ENCODE measurements at regions not wholly inside any gene's neighbourhood (a gene's known extent, or its start where the extent isn't known, plus 50 kb on each side); places are given as distances from the start of the nearest gene placed in this dataset.

GRCh38 chr14:96686126-96686525 is 111.1 kb upstream of the VRK1 start:
- no peak overlapping the region for H3K4me2 ChIP-seq (ENCODE audit: low read depth, low read length, poor library complexity, severe bottlenecking)
- H3K9ac ChIP-seq (ENCODE audit: low read depth, low read length, poor library complexity, severe bottlenecking): no peak overlapping the region
- no peaks in the 10 kb centered on the region for H3K4me1 ChIP-seq (ENCODE audit: insufficient read depth, low read length, poor library complexity, severe bottlenecking)
- no peaks in the 10 kb centered on the region for H3K27me3 ChIP-seq (ENCODE audit: insufficient read depth, low read length, poor library complexity, severe bottlenecking)
- H3K9me2 ChIP-seq (replicated peaks; ENCODE audit: low read depth, low read length): no peaks in the 10 kb centered on the region
- H3K4me3 ChIP-seq (ENCODE audit: low read length, poor library complexity, severe bottlenecking): no peak overlapping the region
- H3K36me3 ChIP-seq (ENCODE audit: insufficient read depth, low read length): no peaks in the 10 kb centered on the region
- no peaks in the 10 kb centered on the region for H4K20me1 ChIP-seq (ENCODE audit: insufficient read depth, low read length, poor library complexity, severe bottlenecking)
- TF ChIP-seq EZH2phosphoT487 (IDR thresholded peaks at IDR 0.05; ENCODE audit: borderline replicate concordance): no peak
- TF ChIP-seq, protein P1, sequence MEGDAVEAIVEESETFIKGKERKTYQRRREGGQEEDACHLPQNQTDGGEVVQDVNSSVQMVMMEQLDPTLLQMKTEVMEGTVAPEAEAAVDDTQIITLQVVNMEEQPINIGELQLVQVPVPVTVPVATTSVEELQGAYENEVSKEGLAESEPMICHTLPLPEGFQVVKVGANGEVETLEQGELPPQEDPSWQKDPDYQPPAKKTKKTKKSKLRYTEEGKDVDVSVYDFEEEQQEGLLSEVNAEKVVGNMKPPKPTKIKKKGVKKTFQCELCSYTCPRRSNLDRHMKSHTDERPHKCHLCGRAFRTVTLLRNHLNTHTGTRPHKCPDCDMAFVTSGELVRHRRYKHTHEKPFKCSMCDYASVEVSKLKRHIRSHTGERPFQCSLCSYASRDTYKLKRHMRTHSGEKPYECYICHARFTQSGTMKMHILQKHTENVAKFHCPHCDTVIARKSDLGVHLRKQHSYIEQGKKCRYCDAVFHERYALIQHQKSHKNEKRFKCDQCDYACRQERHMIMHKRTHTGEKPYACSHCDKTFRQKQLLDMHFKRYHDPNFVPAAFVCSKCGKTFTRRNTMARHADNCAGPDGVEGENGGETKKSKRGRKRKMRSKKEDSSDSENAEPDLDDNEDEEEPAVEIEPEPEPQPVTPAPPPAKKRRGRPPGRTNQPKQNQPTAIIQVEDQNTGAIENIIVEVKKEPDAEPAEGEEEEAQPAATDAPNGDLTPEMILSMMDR (conservative IDR thresholded peaks at IDR 0.05; ENCODE audit: low read length): no peak
- H3K79me2 ChIP-seq (ENCODE audit: insufficient read depth, low read length): no peaks in the 10 kb centered on the region
- no peaks in the 10 kb centered on the region for H3F3A ChIP-seq (ENCODE audit: low read depth)
- H3K9me3 ChIP-seq (ENCODE audit: insufficient read depth, low read depth, low read length): no peaks in the 10 kb centered on the region
- no peak overlapping the region for H2AFZ ChIP-seq (ENCODE audit: low read length)

DNA sequence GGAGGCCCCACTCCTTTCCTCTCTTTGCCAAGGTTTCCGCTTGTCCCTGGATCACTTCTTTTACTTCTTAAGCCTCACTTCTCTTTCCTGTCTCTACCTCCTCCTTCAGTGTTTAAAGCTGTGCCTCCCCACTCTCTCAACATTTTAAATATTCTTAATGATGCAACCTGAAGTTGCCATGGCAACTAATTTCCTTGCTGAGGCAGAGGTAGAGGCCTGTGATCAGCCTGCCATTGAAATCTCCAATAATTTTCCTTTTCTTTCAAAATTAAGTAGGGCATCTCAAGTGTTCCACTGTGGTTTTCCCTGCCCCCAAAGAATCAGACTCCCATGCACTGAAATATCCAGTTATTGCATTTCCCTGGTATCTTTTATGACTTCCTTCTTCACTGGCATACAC is 108.6 kb upstream of the VRK1 start:
- Histone ChIP-seq H3K9me2 (replicated peaks; ENCODE audit: low read depth, low read length) (no peaks in the 10 kb centered on the region), H2AFZ (ENCODE audit: low read length) (no peak overlapping the region), H3K79me2 (ENCODE audit: insufficient read depth, low read length) (no peaks in the 10 kb centered on the region), H3K4me3 (ENCODE audit: low read length, poor library complexity, severe bottlenecking) (no peak overlapping the region), H4K20me1 (ENCODE audit: insufficient read depth, low read length, poor library complexity, severe bottlenecking) (no peaks in the 10 kb centered on the region), H3K9me3 (ENCODE audit: insufficient read depth, low read depth, low read length) (no peaks in the 10 kb centered on the region), H3K36me3 (ENCODE audit: insufficient read depth, low read length) (no peaks in the 10 kb centered on the region), H3K4me1 (ENCODE audit: insufficient read depth, low read length, poor library complexity, severe bottlenecking) (no peaks in the 10 kb centered on the region), H3F3A (ENCODE audit: low read depth) (no peaks in the 10 kb centered on the region), H3K4me2 (ENCODE audit: low read depth, low read length, poor library complexity, severe bottlenecking) (no peak overlapping the region), H3K27me3 (ENCODE audit: insufficient read depth, low read length, poor library complexity, severe bottlenecking) (no peaks in the 10 kb centered on the region), H3K9ac (ENCODE audit: low read depth, low read length, poor library complexity, severe bottlenecking) (no peak overlapping the region)
- TF ChIP-seq, protein P1 (conservative IDR thresholded peaks at IDR 0.05; ENCODE audit: low read length): no peak
- TF ChIP-seq EZH2phosphoT487 (IDR thresholded peaks at IDR 0.05; ENCODE audit: borderline replicate concordance): no peak

DNA sequence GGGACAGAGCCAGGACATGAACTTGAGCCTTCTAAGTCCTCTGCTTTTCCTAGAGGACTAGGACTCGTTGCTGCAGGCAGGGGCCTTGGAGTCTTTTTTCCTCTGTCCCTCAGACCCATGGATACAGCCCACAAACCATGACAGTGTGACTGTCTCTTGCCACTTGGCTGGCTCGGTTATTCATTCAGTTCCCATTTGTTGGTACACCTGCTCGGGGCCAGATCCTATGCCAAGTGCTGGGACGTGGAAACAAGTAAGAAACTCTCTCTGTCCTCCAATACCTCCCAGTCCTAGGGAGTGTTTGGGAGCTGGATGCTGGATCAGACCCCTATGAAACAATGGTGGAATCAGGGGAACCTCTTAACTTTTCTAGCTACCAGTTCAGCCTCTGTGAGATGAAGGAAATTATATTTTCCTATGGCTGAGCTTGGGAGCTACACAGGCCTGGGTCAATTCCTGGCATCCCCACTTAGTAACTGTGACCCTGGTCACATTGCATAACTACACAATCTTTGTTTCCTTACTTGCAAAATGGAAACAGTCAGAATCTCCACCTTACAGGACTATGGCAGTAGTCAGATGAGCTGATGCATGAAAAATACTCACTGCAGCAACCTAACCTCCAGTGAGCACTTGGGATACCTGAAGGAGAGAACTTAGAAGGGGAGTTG is 106.3 kb upstream of the VRK1 start:
- no peak overlapping the region for H3K4me3 ChIP-seq (ENCODE audit: low read length, poor library complexity, severe bottlenecking)

More for the DNA sequence above, 106.3 kb upstream of the VRK1 start:
- no peaks in the 10 kb centered on the region for H3K4me1 ChIP-seq (ENCODE audit: insufficient read depth, low read length, poor library complexity, severe bottlenecking)
- TF ChIP-seq, protein P1 (conservative IDR thresholded peaks at IDR 0.05; ENCODE audit: low read length): no peak
- no peak for TF ChIP-seq EZH2phosphoT487 (IDR thresholded peaks at IDR 0.05; ENCODE audit: borderline replicate concordance)
- H3K36me3 ChIP-seq (ENCODE audit: insufficient read depth, low read length): no peaks in the 10 kb centered on the region
- H3K79me2 ChIP-seq (ENCODE audit: insufficient read depth, low read length): no peaks in the 10 kb centered on the region
- H3K9ac ChIP-seq (ENCODE audit: low read depth, low read length, poor library complexity, severe bottlenecking): no peak overlapping the region
- H3K9me2 ChIP-seq (replicated peaks; ENCODE audit: low read depth, low read length): no peaks in the 10 kb centered on the region
- peaks cover 3% of the 10 kb centered on the region; the same call in 1 of the 2 replicates for H3K9me3 ChIP-seq (ENCODE audit: insufficient read depth, low read depth, low read length)
- no peaks in the 10 kb centered on the region for H4K20me1 ChIP-seq (ENCODE audit: insufficient read depth, low read length, poor library complexity, severe bottlenecking)
- no peak overlapping the region for H3K4me2 ChIP-seq (ENCODE audit: low read depth, low read length, poor library complexity, severe bottlenecking)
- H3F3A ChIP-seq (ENCODE audit: low read depth): no peaks in the 10 kb centered on the region
- H3K27me3 ChIP-seq (ENCODE audit: insufficient read depth, low read length, poor library complexity, severe bottlenecking): no peaks in the 10 kb centered on the region
- no peak overlapping the region for H2AFZ ChIP-seq (ENCODE audit: low read length)
